Panc1 (cell line): ENCODE measurements at regions not wholly inside any gene's neighbourhood (a gene's known extent, or its start where the extent isn't known, plus 50 kb on each side); places are given as distances from the start of the nearest gene placed in this dataset.

Source experiments
- ATAC-seq: fragments of 200-7000 bp; cut with Tn5 transposase; 2 replicates; pipeline ENCODE4 v1.9.1; 2020; ENCODE audit warnings: mild to moderate bottlenecking, moderate library complexity
- BruUV-seq: library from RNA; stranded (reverse); fragments of 400-500 nt; replicated peaks from 2 replicates; lab custom pipeline; 2021; lab: Mats Ljungman, UMichigan
- CTCF ChIA-PET: fragments of 300-600 bp; sonication (Branson Sonifier 250); formaldehyde crosslinking; loops from one replicate; lab custom pipeline; 2022; ENCODE audit warnings: antibody characterized with exemption; lab: Charles Lee
- POLR2A ChIA-PET: fragments of 300-600 bp; sonication (Branson Sonifier 250); formaldehyde crosslinking; loops from one replicate; lab custom pipeline; 2022; ENCODE audit warnings: antibody characterized with exemption; lab: Charles Lee
- DNase-seq: peaks from one replicate; pipeline ENCODE4 v3.0.0-alpha.2; 2010; ENCODE audit warnings: low read depth, low spot score
- H3K27ac ChIP-seq: 2 replicates; pipeline ENCODE4 v1.5.1; 2011; ENCODE audit warnings: mild to moderate bottlenecking, low read length, inconsistent platforms
- H3K27me3 ChIP-seq: fragments of 200-500 bp; sonication (Bioruptor generic); 2 replicates; pipeline ENCODE4 v1.6.0; 2014; ENCODE audit warnings: low read length, inconsistent platforms; ENCODE audit not compliant: control insufficient read depth, insufficient read depth
- H3K36me3 ChIP-seq: fragments of 200-500 bp; sonication (Bioruptor generic); 2 replicates; pipeline ENCODE4 v1.5.1; 2014; ENCODE audit warnings: inconsistent platforms, mild to moderate bottlenecking, low read length, moderate library complexity; ENCODE audit not compliant: control insufficient read depth, insufficient read depth
- H3K4me1 ChIP-seq: 2 replicates; pipeline ENCODE4 v1.5.1; 2011; ENCODE audit warnings: inconsistent platforms, mild to moderate bottlenecking, low read length, moderate library complexity; ENCODE audit not compliant: control insufficient read depth, insufficient read depth
- H3K4me3 ChIP-seq, 2 experiments: 2 replicates each; pipeline ENCODE4 v1.5.1; 2011 to 2012; ENCODE audit warnings: low read depth in 2 of 2, low read length in 2 of 2, mild to moderate bottlenecking in 2 of 2, inconsistent platforms in 1 of 2, moderate library complexity in 1 of 2
- H3K9me3 ChIP-seq: fragments of 200-500 bp; sonication (Bioruptor generic); 2 replicates; pipeline ENCODE4 v1.5.1; 2014; ENCODE audit warnings: low read depth, mild to moderate bottlenecking, inconsistent platforms, low read length, moderate library complexity; ENCODE audit not compliant: control insufficient read depth, insufficient read depth
- POLR2AphosphoS5 ChIP-seq: IDR thresholded peaks from 2 replicates; pipeline ENCODE4 v1.6.1; 2012; ENCODE audit warnings: mild to moderate bottlenecking, low read depth, low read length, moderate library complexity
- SIN3A ChIP-seq: IDR thresholded peaks from 2 replicates; pipeline ENCODE4 v1.6.1; 2012; ENCODE audit warnings: low read depth, mild to moderate bottlenecking, low read length, moderate library complexity, borderline replicate concordance; ENCODE audit not compliant: insufficient read depth
- TCF7L2 ChIP-seq: IDR thresholded peaks from 2 replicates; pipeline ENCODE4 v1.6.1; 2011; ENCODE audit warnings: mild to moderate bottlenecking, low read depth, low read length, inconsistent platforms
- in situ Hi-C: cut with HindIII; loops from 2 replicates; pipeline ENCODE4 v1.10.0; 2016; ENCODE audit warnings: low sequenced_read_pairs, low pct_unique_long_range_greater_than_20kb
- intact Hi-C: fragments of 100-400 bp; cut with micrococcal nuclease; formaldehyde crosslinking; loops from one replicate; pipeline ENCODE4 v1.10.0; 2022; ENCODE audit not compliant: unreplicated experiment
- TF ChIP-seq, protein P1 (sequence below), 2 experiments: IDR thresholded peaks; 2 replicates each; pipeline ENCODE4 v1.6.1; 2011 to 2012; ENCODE audit warnings: low read depth in 2 of 2, control low read depth in 1 of 2, low read length in 1 of 2, mild to moderate bottlenecking in 1 of 2, moderate library complexity in 1 of 2; ENCODE audit not compliant: insufficient read depth in 1 of 2
- TF ChIP-seq, protein P2 (sequence below): fragments of 450-650 bp; IDR thresholded peaks from 2 replicates; pipeline ENCODE4 v1.5.1; 2017; ENCODE audit warnings: mild to moderate bottlenecking

DNA sequence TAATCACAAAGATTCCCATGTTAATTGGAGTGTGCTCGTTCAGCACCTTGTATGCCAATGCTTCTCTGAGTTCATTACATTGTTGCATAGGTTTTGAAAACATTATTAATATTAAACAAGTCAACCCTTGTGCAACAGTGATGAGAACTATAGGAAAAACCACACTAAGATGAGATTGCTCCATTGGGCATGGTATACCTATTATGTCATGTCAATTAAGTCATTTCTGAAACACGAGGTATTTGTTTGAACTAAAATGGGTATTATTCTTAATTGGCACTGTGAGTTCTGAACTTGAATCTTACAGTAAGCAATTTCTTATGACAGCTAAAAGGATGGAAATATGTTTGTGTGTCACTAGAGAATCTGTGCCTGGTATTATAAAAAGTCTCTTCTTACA lies 447.7 kb downstream of the EFNA5 start:
- intact Hi-C loops (no loop called here), in situ Hi-C loops (no loop called here)
- ChIA-PET CTCF (no interaction called here), POLR2A (no interaction called here)
- DNase-seq (no peak), ATAC-seq (no peak)
- H3K36me3 ChIP-seq = no peaks in the 10 kb centered on the region
- H3K27me3 ChIP-seq = no peaks in the 10 kb centered on the region
- no peak overlapping the region for H3K4me3 ChIP-seq
- TF ChIP-seq SIN3A = no peak
- TF ChIP-seq, protein P1, sequence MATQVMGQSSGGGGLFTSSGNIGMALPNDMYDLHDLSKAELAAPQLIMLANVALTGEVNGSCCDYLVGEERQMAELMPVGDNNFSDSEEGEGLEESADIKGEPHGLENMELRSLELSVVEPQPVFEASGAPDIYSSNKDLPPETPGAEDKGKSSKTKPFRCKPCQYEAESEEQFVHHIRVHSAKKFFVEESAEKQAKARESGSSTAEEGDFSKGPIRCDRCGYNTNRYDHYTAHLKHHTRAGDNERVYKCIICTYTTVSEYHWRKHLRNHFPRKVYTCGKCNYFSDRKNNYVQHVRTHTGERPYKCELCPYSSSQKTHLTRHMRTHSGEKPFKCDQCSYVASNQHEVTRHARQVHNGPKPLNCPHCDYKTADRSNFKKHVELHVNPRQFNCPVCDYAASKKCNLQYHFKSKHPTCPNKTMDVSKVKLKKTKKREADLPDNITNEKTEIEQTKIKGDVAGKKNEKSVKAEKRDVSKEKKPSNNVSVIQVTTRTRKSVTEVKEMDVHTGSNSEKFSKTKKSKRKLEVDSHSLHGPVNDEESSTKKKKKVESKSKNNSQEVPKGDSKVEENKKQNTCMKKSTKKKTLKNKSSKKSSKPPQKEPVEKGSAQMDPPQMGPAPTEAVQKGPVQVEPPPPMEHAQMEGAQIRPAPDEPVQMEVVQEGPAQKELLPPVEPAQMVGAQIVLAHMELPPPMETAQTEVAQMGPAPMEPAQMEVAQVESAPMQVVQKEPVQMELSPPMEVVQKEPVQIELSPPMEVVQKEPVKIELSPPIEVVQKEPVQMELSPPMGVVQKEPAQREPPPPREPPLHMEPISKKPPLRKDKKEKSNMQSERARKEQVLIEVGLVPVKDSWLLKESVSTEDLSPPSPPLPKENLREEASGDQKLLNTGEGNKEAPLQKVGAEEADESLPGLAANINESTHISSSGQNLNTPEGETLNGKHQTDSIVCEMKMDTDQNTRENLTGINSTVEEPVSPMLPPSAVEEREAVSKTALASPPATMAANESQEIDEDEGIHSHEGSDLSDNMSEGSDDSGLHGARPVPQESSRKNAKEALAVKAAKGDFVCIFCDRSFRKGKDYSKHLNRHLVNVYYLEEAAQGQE (IDR thresholded peaks at IDR 0.05; ENCODE audit: insufficient read depth in 1 of 2, low read depth in 2 of 2, low read length in 1 of 2) = no peak
- TF ChIP-seq, protein P2, sequence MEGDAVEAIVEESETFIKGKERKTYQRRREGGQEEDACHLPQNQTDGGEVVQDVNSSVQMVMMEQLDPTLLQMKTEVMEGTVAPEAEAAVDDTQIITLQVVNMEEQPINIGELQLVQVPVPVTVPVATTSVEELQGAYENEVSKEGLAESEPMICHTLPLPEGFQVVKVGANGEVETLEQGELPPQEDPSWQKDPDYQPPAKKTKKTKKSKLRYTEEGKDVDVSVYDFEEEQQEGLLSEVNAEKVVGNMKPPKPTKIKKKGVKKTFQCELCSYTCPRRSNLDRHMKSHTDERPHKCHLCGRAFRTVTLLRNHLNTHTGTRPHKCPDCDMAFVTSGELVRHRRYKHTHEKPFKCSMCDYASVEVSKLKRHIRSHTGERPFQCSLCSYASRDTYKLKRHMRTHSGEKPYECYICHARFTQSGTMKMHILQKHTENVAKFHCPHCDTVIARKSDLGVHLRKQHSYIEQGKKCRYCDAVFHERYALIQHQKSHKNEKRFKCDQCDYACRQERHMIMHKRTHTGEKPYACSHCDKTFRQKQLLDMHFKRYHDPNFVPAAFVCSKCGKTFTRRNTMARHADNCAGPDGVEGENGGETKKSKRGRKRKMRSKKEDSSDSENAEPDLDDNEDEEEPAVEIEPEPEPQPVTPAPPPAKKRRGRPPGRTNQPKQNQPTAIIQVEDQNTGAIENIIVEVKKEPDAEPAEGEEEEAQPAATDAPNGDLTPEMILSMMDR = no peak
- TF ChIP-seq POLR2AphosphoS5 = no peak
- no peak for TF ChIP-seq TCF7L2
- no peaks in the 10 kb centered on the region for H3K4me1 ChIP-seq
- H3K9me3 ChIP-seq = no peaks in the 10 kb centered on the region
- BruUV-seq = no TSS peak
- H3K27ac ChIP-seq = no peak overlapping the region

DNA sequence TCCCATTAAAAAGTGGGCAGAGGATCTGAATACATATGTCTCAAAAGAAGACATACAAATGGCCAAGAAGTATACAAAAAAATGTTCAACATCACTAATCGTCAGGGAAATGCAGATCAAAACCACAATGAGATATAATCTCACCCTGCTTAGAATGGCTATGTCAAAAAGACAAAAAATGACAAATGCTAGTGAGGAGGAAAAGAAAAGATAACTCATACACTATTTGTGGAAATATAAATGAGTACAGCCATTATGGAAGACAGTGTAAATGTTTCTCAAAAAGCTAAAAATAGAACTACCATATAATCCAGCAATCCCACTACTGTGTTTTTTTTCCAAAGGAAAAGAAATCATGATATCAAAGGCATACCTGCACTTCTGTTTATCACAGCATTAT lies 450.7 kb downstream of the EFNA5 start:
- ChIA-PET POLR2A (no interaction called here), CTCF (no interaction called here)
- Histone ChIP-seq H3K27me3 (no peaks in the 10 kb centered on the region), H3K9me3 (no peaks in the 10 kb centered on the region), H3K36me3 (no peaks in the 10 kb centered on the region), H3K4me1 (no peaks in the 10 kb centered on the region), H3K4me3 (no peak overlapping the region), H3K27ac (no peak overlapping the region)
- TF ChIP-seq, protein P2 = no peak
- no peak for TF ChIP-seq TCF7L2
- TF ChIP-seq POLR2AphosphoS5 = no peak
- TF ChIP-seq, protein P1 (IDR thresholded peaks at IDR 0.05; ENCODE audit: insufficient read depth in 1 of 2, low read depth in 2 of 2, low read length in 1 of 2) = no peak
- TF ChIP-seq SIN3A = no peak
- intact Hi-C loops (no loop called here), in situ Hi-C loops (no loop called here)
- DNase-seq (no peak), ATAC-seq (no peak)
- no TSS peak for BruUV-seq
